ENCODE measurements at regions not wholly inside any gene's neighbourhood (a gene's known extent, or its start where the extent isn't known, plus 50 kb on each side); places are given as distances from the start of the nearest gene placed in this dataset.

GRCh38 chr14:51547701-51548100 lies 104.0 kb upstream of the FRMD6 start:
- H3K36me3 Mint-ChIP-seq (ENCODE audit: low read depth), result no peaks in the 10 kb centered on the region
- no peaks in the 10 kb centered on the region for H3K4me1 Mint-ChIP-seq (ENCODE audit: low read depth)
- Histone ChIP-seq H3K4me1 (ENCODE audit: insufficient read depth, low read length) (no peaks in the 10 kb centered on the region), H3K9me3 (ENCODE audit: control insufficient read depth in 1 of 2, insufficient read depth in 1 of 2, low read length in 2 of 2) (no peaks in the 10 kb centered on the region), H3K27ac (ENCODE audit: low read depth in 1 of 2, low read length in 2 of 2) (no peak overlapping the region), H3K27me3 (ENCODE audit: control insufficient read depth in 1 of 2, insufficient read depth in 2 of 2, low read length in 2 of 2) (peaks cover 0 to 10% of the 10 kb centered on the region in 2 experiments), H3K4me3 (ENCODE audit: low read length) (no peak overlapping the region), H3K36me3 (ENCODE audit: insufficient read depth, low read length) (no peaks in the 10 kb centered on the region)
- H3K4me3 Mint-ChIP-seq, result no peak overlapping the region
- no peaks in the 10 kb centered on the region for H3K9me3 Mint-ChIP-seq
- H3K27me3 Mint-ChIP-seq, result peaks cover 4% of the 10 kb centered on the region
- intact Hi-C loops (cut with DNase I, micrococcal nuclease), result no loop called here
- ChIA-PET POLR2A (no interaction called here), CTCF (no interaction called here)
- ATAC-seq (ENCODE audit: poor library complexity), result no peak
- TF ChIP-seq, protein P1, sequence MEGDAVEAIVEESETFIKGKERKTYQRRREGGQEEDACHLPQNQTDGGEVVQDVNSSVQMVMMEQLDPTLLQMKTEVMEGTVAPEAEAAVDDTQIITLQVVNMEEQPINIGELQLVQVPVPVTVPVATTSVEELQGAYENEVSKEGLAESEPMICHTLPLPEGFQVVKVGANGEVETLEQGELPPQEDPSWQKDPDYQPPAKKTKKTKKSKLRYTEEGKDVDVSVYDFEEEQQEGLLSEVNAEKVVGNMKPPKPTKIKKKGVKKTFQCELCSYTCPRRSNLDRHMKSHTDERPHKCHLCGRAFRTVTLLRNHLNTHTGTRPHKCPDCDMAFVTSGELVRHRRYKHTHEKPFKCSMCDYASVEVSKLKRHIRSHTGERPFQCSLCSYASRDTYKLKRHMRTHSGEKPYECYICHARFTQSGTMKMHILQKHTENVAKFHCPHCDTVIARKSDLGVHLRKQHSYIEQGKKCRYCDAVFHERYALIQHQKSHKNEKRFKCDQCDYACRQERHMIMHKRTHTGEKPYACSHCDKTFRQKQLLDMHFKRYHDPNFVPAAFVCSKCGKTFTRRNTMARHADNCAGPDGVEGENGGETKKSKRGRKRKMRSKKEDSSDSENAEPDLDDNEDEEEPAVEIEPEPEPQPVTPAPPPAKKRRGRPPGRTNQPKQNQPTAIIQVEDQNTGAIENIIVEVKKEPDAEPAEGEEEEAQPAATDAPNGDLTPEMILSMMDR (IDR thresholded peaks at IDR 0.05), result no peak
- DNase-seq, result no peak
- H3K27ac Mint-ChIP-seq, result no peak overlapping the region

GRCh38 chr14:51548187-51548586 lies 103.5 kb upstream of the FRMD6 start:
- POLR2A ChIA-PET, result interaction anchor here (0.6 kb wide), 1 partner anchor 16 kb away, joined by 5 read pairs; no protein-coding TSS in a partner anchor

DNA sequence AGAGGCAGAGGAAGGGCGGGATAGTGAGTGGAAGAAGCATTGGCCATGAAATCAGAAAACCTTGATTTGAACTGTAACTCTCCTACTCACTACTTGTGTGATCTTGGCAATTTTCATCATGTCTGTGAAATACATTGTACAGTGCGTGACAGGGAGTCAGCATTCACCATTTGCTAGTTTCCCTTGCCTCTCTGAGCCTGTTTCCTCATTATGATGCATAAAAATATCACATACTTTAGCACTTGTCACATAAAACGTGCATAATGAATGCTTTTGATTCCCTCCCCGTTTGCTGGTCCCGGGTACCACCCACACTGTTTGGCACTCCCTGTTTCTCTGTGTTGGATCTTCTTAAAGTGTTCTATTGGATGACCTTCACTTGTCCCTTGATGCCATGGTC lies 101.1 kb upstream of the FRMD6 start:
- Histone ChIP-seq H3K4me1 (ENCODE audit: insufficient read depth, low read length) (no peaks in the 10 kb centered on the region), H3K36me3 (ENCODE audit: insufficient read depth, low read length) (no peaks in the 10 kb centered on the region), H3K4me3 (ENCODE audit: low read length) (no peak overlapping the region), H3K27ac (ENCODE audit: low read depth in 1 of 2, low read length in 2 of 2) (no peak overlapping the region), H3K27me3 (ENCODE audit: control insufficient read depth in 1 of 2, insufficient read depth in 2 of 2, low read length in 2 of 2) (peaks cover 0 to 12% of the 10 kb centered on the region in 2 experiments), H3K9me3 (ENCODE audit: control insufficient read depth in 1 of 2, insufficient read depth in 1 of 2, low read length in 2 of 2) (no peaks in the 10 kb centered on the region)
- H3K9me3 Mint-ChIP-seq, result no peaks in the 10 kb centered on the region
- peaks cover 4% of the 10 kb centered on the region for H3K27me3 Mint-ChIP-seq
- no peak overlapping the region for H3K4me3 Mint-ChIP-seq
- no peaks in the 10 kb centered on the region for H3K4me1 Mint-ChIP-seq (ENCODE audit: low read depth)
- intact Hi-C loops (cut with DNase I, micrococcal nuclease), result no loop called here
- TF ChIP-seq, protein P1 (IDR thresholded peaks at IDR 0.05), result no peak
- CTCF ChIA-PET, result no interaction called here
- no peak for ATAC-seq (ENCODE audit: poor library complexity)
- no peak overlapping the region for H3K27ac Mint-ChIP-seq
- no peaks in the 10 kb centered on the region for H3K36me3 Mint-ChIP-seq (ENCODE audit: low read depth)
- POLR2A ChIA-PET, result no interaction called here
- no peak for DNase-seq

More at GRCh38 chr14:51548187-51548586, 103.5 kb upstream of the FRMD6 start:
- Mint-ChIP-seq H3K9me3 (no peaks in the 10 kb centered on the region), H3K4me3 (no peak overlapping the region), H3K27ac (no peak overlapping the region), H3K4me1 (ENCODE audit: low read depth) (no peaks in the 10 kb centered on the region), H3K36me3 (ENCODE audit: low read depth) (no peaks in the 10 kb centered on the region), H3K27me3 (peaks cover 4% of the 10 kb centered on the region)
- intact Hi-C loops (cut with DNase I, micrococcal nuclease), result no loop called here
- Histone ChIP-seq H3K27ac (ENCODE audit: low read depth in 1 of 2, low read length in 2 of 2) (no peak overlapping the region), H3K9me3 (ENCODE audit: control insufficient read depth in 1 of 2, insufficient read depth in 1 of 2, low read length in 2 of 2) (no peaks in the 10 kb centered on the region), H3K27me3 (ENCODE audit: control insufficient read depth in 1 of 2, insufficient read depth in 2 of 2, low read length in 2 of 2) (peaks cover 0 to 12% of the 10 kb centered on the region in 2 experiments), H3K36me3 (ENCODE audit: insufficient read depth, low read length) (no peaks in the 10 kb centered on the region), H3K4me3 (ENCODE audit: low read length) (no peak overlapping the region), H3K4me1 (ENCODE audit: insufficient read depth, low read length) (no peaks in the 10 kb centered on the region)
- TF ChIP-seq, protein P1 (IDR thresholded peaks at IDR 0.05), result no peak
- CTCF ChIA-PET, result no interaction called here
- ATAC-seq (ENCODE audit: poor library complexity) (no peak), DNase-seq (no peak)
